Gastrocnemius medialis (tissue), 4 donors: ENCODE measurements at regions not wholly inside any gene's neighbourhood (a gene's known extent, or its start where the extent isn't known, plus 50 kb on each side); places are given as distances from the start of the nearest gene placed in this dataset.

ENCODE experiments used
- CTCF ChIP-seq, 5 experiments: fragments of 450-650 bp in 3 of 5; fragments of 200-600 bp in 2 of 5; sonication (generic) in 2 of 5; IDR thresholded peaks in 4 of 5; conservative IDR thresholded peaks in 1 of 5; 1 replicate in 4 of 5; 2 replicates in 1 of 5; pipeline ENCODE4 v1.5.1; 2016 to 2019; ENCODE audit warnings: antibody characterized with exemption in 5 of 5, mild to moderate bottlenecking in 3 of 5, moderate library complexity in 3 of 5
- POLR2A ChIP-seq, 2 donors: fragments of 450-650 bp; IDR thresholded peaks; one replicate each; pipeline ENCODE4 v1.6.1; 2017; ENCODE audit warnings: antibody characterized with exemption in 2 of 2, mild to moderate bottlenecking in 2 of 2, moderate library complexity in 2 of 2

GRCh38 chr4:20493761-20494353 lies 206.4 kb upstream of the PACRGL start:
- TF ChIP-seq CTCF (IDR thresholded peaks at IDR 0.05 in 4 of 5, conservative IDR thresholded peaks at IDR 0.05 in 1 of 5) (no peak), POLR2A (IDR thresholded peaks at IDR 0.05) (no peak)
